AG08395 (cell line): ENCODE measurements at regions not wholly inside any gene's neighbourhood (a gene's known extent, or its start where the extent isn't known, plus 50 kb on each side); places are given as distances from the start of the nearest gene placed in this dataset.
"Not testable (repeated sequence)": the region's sequence is repeated elsewhere in the genome, so short reads cannot be mapped to it uniquely, and the experiment has no call there.

Experiments
- DNase-seq: peaks from one replicate; pipeline ENCODE4 v3.0.0; 2012; ENCODE audit warnings: mixed read lengths, low spot score

DNA sequence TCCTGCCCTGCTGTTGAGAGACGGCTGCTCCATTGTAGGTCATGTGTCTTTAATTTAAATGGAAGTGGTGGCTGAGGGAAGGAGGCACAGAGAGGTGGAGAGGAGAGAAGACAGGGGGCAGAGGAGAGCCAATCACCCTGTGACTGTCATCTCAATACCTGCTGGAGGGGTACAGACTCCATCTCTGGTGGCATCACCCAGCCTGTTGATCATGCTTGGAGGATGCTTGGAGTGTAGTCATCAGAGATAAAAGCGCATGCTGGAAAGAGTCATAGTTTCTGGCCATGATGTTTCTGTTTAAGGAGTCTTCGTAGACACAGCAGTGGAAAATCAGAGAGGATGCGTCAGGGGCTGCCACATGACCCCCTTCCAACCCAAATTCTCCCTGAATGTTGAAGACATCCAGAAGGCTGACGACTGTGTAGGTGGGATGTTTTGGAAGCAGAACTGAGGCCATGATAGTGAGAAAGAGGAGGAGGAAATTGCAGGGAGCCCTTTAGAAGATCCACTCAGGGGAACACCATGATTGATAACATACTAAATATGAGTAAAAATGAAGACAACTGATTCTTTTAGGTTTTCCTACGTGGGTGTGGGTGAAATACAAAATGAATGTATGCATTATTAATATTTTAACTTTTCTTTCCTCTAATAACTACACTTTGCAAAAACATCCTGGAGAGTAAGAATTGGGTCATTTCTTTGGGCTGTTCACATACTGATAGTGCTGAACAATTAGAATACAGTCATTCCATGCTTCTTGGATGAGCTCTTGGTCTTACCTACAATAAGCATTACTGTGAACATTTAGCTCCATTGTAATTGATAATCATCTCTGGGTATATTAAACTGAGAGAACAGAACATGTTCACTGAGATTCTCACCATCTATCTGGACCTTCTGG is 210.6 kb upstream of the ATP10A start:
- no peak for DNase-seq

DNA sequence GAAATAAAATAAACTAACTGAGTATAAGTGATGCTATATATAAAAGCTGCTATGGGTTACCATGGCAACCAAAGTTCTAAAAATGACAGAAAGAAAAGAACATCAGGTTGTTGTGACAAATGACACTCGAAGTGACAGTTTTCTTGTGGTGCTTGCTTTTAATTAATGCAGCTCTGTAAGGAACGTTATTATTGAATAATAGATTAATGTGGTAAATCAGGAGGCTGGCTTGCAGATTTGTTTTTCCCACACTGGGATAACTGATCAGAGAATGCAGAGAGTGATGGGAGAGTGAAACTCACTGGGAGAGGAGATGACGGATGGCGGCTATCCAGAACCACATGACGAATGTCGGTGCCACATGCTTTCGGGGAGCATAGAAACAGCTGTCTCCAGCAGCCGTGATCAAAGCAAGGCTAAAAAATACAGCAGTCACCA is 207.0 kb upstream of the ATP10A start:
- peak; percentile 36 for DNase-seq

DNA sequence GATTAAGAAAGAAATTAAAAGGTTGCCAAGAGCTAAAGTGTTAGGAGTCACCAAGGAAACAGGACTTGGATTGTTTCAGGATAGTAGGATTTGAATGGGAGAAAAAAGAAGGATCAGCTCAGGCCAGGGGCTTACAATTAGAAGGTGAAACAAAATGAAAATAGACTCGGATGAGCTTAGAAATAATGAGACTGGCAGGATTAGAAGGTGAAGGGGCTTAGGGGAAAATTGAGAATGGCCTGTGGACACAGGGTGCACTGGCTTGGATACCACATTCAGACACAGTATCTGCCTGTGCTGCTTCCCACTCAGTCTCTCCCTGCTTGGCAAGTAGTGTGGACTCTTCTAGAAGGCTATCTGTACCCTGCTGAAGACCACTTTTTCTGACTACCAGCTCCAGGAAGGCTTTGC is 206.1 kb upstream of the ATP10A start:
- DNase-seq = no peak

DNA sequence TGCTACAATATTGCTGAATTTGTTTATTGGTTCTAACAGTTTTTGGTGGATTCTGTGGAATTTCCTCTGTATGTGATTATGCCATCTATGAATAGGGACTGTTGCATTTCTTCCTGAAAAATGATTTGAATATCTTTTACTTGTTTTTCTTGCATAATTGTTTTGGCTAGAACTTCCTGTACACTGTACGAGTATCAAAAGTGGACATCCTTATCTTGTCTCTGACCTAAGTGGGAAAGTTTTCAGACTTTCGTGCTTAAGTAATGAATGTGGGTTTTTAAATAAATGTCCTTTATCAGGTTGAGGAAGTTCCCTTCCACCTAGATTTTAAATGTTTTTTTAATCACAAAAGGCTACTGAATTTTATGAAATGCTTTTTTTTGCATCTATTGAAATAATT is 203.8 kb upstream of the ATP10A start:
- no peak for DNase-seq

DNA sequence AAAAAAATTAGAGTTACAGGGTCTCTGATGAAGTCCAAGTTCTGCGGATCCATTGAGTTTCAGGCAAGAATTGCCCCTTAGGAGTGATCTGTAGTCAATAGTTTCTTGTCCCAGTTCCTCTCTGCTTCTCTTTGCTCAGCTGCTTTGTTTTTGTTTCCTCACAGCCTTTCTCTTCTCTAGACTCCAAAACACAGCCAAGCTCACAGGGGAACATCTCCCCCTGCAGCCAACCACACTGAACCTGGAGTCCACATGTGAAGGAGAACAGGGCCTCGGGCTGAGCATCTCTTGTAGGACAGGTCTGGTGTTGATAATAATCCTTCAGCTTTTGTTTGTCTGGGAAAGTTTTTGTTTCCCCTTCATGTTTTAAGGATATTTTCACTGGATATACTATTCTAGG is 202.6 kb upstream of the ATP10A start:
- no peak for DNase-seq

DNA sequence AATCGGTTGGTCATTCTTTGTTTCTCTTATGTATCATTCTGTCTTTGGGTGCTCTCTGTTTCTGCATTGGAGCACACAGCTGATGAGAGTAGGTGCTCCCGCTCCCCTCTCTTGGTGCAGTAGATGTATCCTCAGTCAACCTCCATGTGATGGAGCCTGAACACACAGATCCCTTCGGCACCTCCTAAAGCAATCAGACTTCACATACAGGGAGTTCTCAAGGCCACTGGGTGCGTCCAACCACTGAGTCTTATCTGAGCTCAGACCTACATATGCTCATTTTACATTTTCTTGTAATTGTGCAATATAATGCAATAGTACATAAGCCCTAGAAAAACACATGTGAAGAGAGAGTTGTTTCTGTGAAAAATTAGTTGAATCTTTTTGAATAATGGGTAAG is 198.1 kb upstream of the ATP10A start:
- DNase-seq = no peak

DNA sequence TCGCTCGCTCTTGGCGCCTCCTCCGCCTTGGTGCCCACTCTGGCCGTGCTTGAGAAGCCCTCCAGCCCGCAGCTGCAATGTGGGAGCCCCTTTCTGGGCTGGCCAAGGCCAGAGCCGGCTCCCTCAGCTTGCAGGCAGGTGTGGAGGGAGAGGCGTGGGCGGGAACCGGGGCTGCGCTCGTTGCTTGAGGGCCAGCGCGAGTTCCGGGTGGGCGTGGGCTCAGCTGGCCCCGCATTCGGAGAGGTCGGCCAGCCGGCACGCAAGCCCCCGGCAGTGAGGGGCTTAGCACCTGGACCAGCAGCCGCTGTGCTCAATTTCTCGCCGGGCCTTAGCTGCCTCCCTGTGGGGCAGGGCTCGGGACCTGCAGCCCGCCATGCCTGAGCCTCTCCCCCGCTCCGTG is 193.6 kb upstream of the ATP10A start:
- DNase-seq = not testable (repeated sequence)

DNA sequence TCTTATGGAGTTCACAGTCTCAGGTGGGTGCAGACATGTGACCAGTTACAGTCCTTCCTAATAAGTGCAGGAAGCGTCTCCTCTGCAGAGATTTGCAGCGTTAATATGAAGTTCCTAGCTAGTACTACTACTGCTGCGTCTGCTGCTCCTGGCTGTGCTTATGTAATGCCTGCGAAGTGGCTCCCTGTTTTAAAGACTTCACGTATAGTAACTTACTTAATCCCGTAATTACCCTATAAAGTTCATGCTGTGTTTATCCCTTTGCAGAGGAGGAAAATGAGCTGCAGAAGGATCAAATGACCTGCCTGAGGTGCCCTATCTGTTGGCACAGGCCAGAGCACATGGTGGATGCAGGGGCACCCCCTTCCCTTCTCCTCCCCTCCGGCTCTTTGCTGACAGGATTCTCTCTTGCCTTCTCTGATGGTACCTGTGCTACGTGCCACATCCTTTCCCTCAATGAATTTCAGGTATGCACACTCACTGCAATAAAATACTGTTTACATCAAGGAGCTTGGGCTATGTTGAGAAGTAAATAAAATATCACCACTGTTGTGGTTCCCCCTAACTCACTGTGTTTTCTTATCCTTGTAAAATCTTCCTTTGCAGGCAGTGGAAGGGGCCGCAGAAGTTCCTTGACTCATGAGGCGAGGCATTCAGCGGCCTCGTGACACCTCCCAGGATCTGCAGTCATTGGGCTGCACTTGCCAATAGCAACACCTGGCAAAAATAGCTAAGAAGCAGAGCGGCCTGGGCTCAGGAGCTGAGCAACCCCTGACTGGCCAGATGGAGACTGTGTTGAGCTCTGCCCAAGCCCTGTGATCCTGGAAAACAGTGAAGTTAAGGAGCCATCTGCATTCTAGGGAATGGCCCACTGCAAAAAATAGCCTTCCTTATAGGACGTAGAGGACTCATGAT is 188.9 kb upstream of the ATP10A start:
- DNase-seq = peak; percentile 78

DNA sequence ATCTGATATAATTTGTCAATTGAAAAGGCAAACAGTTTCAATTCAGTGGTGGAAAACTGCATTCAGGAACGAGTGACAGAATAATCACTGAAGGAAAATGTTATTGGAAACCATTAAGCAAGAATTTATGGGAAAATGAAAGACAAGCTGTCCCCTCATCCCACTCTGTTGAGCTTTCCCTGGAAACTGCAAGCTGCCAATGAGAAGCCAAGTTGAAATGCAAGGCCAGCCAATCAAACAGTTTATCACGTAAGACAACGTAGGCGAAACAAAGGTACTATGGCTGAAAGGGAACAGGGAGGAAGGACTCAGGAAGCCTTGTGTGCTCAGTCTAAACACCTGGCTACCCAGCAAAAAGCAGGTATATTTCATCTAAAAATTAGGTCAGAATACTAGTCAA is 187.9 kb upstream of the ATP10A start:
- no peak for DNase-seq

DNA sequence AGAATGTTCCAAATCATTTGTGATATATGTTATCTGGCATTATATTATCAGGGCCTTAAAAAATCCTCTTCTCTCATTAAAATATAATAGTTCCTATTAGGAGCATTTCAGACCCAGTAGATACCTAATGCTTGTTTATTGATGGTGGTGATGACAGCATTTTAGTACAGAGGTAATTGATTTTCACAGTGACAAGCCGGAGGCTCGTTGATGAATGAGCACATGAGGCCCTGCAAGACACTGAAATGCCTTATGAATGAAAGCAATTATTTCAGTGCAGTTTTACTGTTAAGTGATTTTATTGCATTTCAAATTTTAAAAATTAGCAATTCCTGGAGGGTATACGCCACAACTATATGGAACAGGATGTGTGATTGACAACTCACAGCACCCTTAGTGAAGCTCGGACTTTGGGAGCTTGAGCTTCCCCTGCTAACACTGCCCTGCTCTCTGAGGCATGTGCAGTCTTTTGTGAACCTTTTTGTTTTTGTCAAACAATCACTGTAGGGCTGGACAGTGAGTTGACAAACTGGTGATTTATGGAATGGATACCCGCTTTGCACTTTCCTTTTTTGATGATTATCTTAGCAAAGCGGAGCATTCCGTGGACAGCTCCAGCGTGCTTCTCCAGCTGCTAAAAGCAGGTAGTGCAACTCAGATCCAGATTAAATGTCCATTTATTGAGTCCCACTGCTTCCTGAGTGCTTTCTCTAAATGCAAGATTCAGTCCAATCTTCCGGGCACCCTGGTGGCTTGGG is 187.0 kb upstream of the ATP10A start:
- DNase-seq = no peak

DNA sequence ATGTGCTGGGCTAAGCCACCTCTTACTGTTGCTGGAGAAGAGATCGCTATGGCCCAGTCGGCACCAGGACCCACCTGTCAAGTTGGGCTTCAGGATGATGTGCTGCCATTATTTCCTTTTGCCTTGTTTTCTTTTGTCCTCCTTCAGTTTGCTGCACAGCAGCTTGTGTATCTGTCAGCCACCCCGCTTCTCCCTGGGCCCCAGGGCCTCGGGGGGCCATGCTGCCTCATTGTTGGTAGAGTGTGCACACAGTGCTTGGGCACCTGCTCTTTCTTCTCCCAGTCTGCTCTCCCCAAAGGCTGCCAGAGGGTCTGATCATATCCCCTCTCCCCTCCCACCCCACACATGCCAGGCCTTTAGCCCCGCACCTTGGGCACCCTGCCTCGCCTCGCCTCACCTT is 185.5 kb upstream of the ATP10A start:
- no peak for DNase-seq

DNA sequence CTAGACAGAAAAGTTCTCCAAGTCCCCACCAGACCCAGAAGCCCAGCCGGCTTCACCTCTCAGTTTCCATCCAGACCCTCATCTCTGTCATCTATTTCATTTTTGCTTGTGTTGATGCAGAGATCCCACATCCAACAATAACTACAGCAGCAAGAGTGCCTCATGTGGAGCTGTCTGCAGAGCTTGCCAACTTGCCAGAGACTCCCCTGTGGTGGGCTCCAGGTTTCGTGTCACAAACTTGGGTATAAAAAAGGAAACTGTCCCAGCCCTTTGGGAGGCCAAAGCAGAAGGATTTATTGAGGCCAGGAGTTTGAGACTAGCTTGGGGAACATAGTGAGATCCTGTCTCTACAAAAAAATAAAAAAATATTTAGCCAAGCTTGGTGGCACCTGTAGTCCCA is 182.4 kb upstream of the ATP10A start:
- no peak for DNase-seq

DNA sequence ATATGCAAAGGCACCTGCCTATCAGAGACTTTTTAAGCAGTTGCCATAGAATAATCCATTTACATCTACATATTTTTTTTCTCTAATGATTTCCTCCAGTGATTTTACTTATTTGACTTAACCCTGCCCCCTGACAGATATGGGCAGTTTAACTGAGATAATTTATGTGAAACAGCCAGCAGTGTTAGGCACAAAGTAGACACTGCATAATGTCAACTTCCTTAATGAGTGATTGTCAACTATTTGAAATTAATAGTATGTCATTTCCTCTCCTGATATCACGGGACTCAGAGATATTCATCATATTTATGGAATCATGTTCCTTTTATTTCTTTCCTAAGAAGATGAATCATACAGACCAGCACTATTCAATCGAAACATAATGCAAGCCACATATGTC is 179.9 kb upstream of the ATP10A start:
- no peak for DNase-seq

DNA sequence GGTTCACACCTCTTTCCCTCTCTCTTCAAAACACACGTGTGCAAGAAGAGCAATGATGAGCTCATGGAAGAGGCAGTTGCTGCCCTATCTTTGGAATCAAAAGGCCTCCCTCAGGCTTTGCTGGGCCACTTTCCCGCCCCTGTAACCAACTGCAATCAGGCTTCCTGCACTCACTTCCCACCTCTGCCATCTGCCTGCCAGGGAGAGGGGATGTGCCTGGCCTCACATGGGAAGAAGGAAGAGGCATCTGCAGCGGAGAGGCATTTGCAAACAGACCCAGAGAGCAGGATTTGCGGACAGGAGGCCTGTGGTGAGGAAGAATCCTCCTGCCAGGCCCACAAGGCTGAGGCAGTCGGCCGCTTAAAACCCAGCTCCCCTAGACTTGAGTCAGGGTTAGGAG is 175.6 kb upstream of the ATP10A start:
- no peak for DNase-seq

DNA sequence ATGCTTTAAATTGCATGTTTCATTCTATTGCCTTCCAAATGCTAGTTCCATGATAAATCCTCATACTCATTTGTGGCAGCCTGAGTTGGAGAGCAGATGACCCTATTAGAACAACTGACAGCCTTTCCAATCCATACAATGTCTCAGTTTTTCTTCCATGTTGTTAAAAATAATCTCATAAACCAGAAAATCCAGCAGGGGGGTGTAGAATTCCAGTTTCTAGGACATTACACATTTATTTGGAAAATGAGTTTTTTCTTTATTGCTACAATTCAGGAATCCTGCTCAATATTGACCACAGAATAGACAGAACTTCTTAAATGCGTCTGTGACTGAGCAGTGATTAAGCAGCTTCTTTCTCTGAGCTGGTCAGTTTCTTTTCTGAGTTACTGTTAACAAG is 174.2 kb upstream of the ATP10A start:
- DNase-seq = peak; percentile 29

DNA sequence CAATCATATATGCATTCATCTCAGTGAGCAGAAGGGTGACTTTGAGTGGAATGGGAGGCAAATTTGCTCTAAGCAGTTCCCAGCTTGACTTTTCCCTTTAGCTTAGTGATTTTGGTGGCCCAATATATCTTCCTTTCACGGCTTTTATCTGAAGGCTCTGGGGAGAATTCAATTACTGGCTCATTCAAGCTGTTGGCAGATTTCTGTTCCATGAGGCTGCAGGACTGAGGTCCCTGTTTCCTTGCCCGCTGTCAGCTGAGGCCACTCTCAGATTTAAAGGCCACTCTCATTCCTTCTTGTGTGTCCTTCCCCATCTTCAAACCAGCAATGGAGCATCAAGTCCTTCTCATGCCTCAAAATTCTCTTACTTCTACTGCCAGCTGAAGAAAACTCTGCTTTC is 170.4 kb upstream of the ATP10A start:
- DNase-seq = no peak

DNA sequence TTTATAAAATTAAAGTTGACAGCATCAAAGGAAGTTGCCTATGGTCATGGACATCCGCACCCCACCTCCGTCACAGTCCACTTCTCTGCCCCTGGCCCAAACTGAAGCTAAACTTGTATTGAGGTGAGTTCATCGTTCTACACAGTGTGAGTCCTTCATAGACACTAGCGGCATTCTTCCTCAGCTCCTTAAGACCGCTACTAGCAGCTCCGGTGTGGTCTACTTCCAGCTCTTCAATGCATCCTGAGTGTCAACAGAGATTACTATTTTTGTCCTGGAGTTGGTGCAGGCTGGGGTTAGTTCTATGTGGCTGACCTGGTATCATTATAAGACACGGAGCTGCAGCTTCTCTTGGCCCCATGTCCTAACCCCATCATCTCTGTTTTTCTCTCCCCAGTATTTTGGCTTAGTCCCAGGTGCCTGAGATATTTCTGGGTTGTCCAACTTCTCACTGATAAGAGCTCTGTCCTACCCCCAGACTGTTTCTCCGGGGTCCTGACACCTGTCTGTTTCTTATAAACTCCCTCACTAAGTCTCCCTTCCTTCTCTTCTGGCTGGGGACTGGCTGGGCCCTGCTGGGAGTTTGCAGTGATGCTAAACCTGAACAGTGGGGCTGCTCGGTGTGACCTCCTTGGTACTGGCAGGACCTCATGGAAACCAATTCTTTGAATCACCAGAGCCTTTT is 169.2 kb upstream of the ATP10A start:
- no peak for DNase-seq

DNA sequence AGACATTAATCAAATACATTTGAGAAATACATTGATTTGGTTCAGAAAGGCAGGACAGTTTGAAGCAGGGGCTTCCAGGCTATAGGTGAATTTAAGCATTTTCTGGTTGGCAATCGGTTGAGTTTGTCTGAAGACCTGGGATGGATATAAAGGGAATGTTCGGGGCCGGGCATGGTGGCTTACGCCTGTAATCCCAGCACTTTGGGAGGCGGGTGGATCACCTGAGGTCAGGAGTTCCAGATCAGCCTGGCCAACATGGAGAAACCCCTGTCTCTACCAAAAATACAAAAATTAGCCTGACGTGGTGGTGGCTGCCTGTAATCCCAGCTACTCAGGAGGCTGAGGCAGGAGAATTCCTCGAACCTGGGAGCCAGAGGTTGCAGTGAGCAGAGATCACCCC is 166.5 kb upstream of the ATP10A start:
- DNase-seq = not testable (repeated sequence)

DNA sequence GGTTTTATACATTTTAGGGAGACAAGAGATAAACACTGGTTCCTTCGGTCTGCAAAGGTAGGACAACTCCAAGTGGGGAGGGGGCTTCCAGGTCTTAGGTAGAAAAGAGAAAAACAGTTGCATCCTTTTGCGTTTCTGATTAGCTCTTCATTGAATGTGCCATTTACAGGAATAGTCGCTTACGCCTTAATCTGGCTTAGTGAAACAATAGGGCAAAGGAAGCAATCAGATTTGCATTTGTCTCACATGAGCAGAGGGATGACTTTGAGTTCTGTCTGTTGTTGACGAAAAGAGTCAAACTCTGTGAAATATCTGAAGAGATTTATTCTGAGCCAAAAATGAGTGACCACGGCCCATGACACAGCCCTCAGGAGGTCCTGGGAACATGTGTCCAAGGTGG is 166.0 kb upstream of the ATP10A start:
- no peak for DNase-seq

DNA sequence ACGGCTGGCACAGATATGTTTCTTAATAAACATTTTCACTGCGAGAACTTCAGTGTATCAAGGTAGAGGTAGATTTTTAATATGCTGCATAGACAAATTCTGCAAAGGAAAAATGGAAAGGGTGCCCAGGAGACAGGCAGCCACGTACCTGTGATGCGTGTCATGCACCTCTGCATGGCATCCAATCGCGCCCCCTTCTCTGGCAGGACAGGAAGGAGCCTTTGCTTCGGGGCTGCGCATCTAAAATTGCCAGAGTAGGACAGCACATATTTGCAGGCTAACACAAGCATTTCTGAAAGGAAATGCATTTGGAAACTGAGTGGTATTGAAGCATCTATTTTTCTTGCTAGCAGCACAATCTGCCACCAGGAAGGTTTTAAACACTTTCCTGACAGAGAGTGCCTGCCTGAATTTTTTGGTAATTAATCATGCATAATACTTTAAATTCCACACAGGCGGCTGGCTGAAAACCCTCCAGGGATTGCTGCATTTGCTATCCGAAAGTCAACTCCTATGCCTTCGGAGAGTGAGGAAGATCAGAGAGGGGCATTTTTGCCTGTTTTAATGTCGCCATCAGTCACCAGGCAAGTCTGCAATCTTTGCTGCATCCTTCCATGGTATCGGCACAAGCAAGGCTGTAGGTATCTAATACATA is 165.1 kb upstream of the ATP10A start:
- DNase-seq = peak; percentile 72

DNA sequence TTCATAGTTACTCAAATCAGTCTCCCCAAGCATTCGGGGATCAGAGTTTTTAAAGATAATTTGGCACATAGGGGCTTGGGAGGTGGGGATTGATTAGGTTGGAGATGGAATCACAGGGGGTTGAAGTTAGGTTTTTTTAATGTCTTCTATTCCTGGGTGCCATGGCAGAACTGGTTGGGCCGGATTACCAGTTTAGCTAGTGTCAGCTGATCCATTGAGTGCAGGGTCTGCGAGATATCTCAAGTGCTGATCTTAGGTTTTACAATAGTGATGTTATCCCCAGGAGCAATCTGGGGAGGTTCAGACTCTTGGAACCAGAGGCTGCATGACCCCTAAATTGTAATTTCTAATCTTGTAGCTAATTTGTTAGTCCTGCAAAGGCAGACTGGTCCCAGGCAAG is 163.5 kb upstream of the ATP10A start:
- DNase-seq = not testable (repeated sequence)
